Motor neuron (in vitro differentiated cells): ENCODE measurements at regions not wholly inside any gene's neighbourhood (a gene's known extent, or its start where the extent isn't known, plus 50 kb on each side); places are given as distances from the start of the nearest gene placed in this dataset.

Source experiments
- ATAC-seq, 8 experiments: fragments of 200-7000 bp; cut with Tn5 transposase; replicated peaks in 6 of 8; 2 replicates each; pipeline ENCODE4 v1.8.0; 2021; ENCODE audit warnings: mild to moderate bottlenecking in 8 of 8, moderate library complexity in 8 of 8
- H3K27ac ChIP-seq, 2 donors: fragments of 250-450 bp; sonication (Bioruptor Pico); 2 replicates each; pipeline ENCODE4 v1.9.0; 2021; ENCODE audit warnings: antibody characterized with exemption in 2 of 2, mild to moderate bottlenecking in 2 of 2, moderate library complexity in 1 of 2
- H3K4me1 ChIP-seq, 2 donors: fragments of 250-450 bp; sonication (Bioruptor Pico); replicated peaks in 1 of 2; 2 replicates each; pipeline ENCODE4 v1.6.1; 2021; ENCODE audit warnings: antibody characterized with exemption in 2 of 2, mild to moderate bottlenecking in 2 of 2, moderate library complexity in 1 of 2
- H3K4me3 ChIP-seq, 5 donors: fragments of 250-450 bp; sonication (Bioruptor Pico); 2 replicates each; pipeline ENCODE4 v1.9.0; 2021; ENCODE audit warnings: antibody characterized with exemption in 5 of 5, mild to moderate bottlenecking in 5 of 5, moderate library complexity in 4 of 5
- WGBS, 10 experiments: fragments of 450-650 bp; shearing (Covaris generic); methylation state at CpG; one replicate each; pipeline ENCODE4 v1.0.0; 2022; 5-methylcytosine and 5-hydroxymethylcytosine counted together
- in situ Hi-C, 9 experiments: fragments of 400-800 bp; cut with MboI; loops; one replicate each; pipeline ENCODE4 v1.15.0; 2021; ENCODE audit warnings: low sequenced_read_pairs in 9 of 9, low pct_unique_long_range_greater_than_20kb in 2 of 9; ENCODE audit not compliant: unreplicated experiment in 9 of 9

DNA sequence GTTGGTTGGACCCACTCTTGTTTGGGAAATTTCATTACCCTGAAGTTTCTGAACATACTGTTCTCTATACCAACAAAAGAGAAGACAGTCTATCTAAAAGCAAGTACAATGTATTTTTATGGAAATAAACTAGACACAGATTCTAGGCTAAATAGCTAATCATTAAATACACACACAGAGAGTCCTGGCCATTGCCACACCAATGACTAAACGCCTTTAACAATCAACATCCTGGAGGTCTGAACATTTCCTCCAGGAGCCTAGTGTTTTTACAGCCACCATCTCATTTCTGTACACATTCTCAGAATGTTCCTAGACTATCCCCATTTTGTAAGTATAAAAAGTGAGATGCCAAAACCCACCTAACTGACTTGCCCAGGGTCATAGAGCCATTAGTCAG, 141.6 kb upstream of the RREB1 start:
- H3K4me1 ChIP-seq = no peaks in the 10 kb centered on the region
- no peak overlapping the region for H3K27ac ChIP-seq
- H3K4me3 ChIP-seq = no peak overlapping the region
- 63 to 100% (median 73%) methylated on average over 1 of the region's 1 CpG; no CpG with 5 or more reads in 6 of the 10 experiments for WGBS, 10 experiments
- ATAC-seq = no peak
- in situ Hi-C loops = no loop called here

- no peak overlapping the region for H3K27ac ChIP-seq
- H3K4me3 ChIP-seq = no peak overlapping the region
- in situ Hi-C loops = no loop called here
- H3K4me1 ChIP-seq = no peaks in the 10 kb centered on the region
- ATAC-seq = no peak
- 72 to 100% (median 82%) methylated on average over 1 to 4 of the region's 4 CpGs; no CpG with 5 or more reads in 2 of the 10 experiments for WGBS, 10 experiments
Observed at GRCh38 chr6:6966569-6966968, 141.2 kb upstream of the RREB1 start.

GRCh38 chr6:6968357-6968730, 139.4 kb upstream of the RREB1 start:
- WGBS, 10 experiments = 10 to 100% (median 82%) methylated on average over 1 to 3 of the region's 3 CpGs; no CpG with 5 or more reads in 2 of the 10 experiments
- H3K27ac ChIP-seq = no peak overlapping the region
- no peak for ATAC-seq
- H3K4me1 ChIP-seq = no peaks in the 10 kb centered on the region
- no peak overlapping the region for H3K4me3 ChIP-seq
- in situ Hi-C loops = no loop called here

- H3K27ac ChIP-seq = no peak overlapping the region
- no peaks in the 10 kb centered on the region for H3K4me1 ChIP-seq
- WGBS, 10 experiments = 50 to 98% (median 82%) methylated on average over 1 to 7 of the region's 10 CpGs; no CpG with 5 or more reads in 1 of the 10 experiments
- in situ Hi-C loops = no loop called here
- H3K4me3 ChIP-seq = no peak overlapping the region
- no peak for ATAC-seq
Observed at GRCh38 chr6:6968731-6969552, 138.8 kb upstream of the RREB1 start.

GRCh38 chr6:6969761-6970223, 138.0 kb upstream of the RREB1 start:
- Histone ChIP-seq H3K4me1 (no peaks in the 10 kb centered on the region), H3K27ac (no peak overlapping the region), H3K4me3 (no peak overlapping the region)
- in situ Hi-C loops = no loop called here
- peak in 3 of 8 experiments; percentile 26 to 58 (median 52) for ATAC-seq
- WGBS, 10 experiments = 33 to 100% (median 92%) methylated on average over 1 to 7 of the region's 10 CpGs; no CpG with 5 or more reads in 4 of the 10 experiments

GRCh38 chr6:6970851-6971250, 136.9 kb upstream of the RREB1 start:
- Histone ChIP-seq H3K27ac (no peak overlapping the region), H3K4me1 (no peaks in the 10 kb centered on the region), H3K4me3 (no peak overlapping the region)
- in situ Hi-C loops = no loop called here
- no peak for ATAC-seq
- WGBS, 10 experiments = 68 to 100% (median 90%) methylated on average over 1 to 8 of the region's 16 CpGs; no CpG with 5 or more reads in 2 of the 10 experiments

GRCh38 chr6:6971369-6971768, 136.4 kb upstream of the RREB1 start:
- WGBS, 10 experiments = 17 to 90% (median 73%) methylated on average over 1 to 8 of the region's 11 CpGs; no CpG with 5 or more reads in 1 of the 10 experiments
- in situ Hi-C loops = no loop called here
- H3K27ac ChIP-seq = no peak overlapping the region
- no peak overlapping the region for H3K4me3 ChIP-seq
- H3K4me1 ChIP-seq = no peaks in the 10 kb centered on the region
- no peak for ATAC-seq

- Histone ChIP-seq H3K27ac (no peak overlapping the region), H3K4me3 (no peak overlapping the region), H3K4me1 (no peaks in the 10 kb centered on the region)
- no peak for ATAC-seq
- 17 to 100% (median 50%) methylated on average over 1 to 2 of the region's 2 CpGs; no CpG with 5 or more reads in 2 of the 10 experiments for WGBS, 10 experiments
- in situ Hi-C loops = no loop called here
Observed at GRCh38 chr6:6972456-6972855, 135.3 kb upstream of the RREB1 start.

- in situ Hi-C loops = no loop called here
- no peak overlapping the region for H3K27ac ChIP-seq
- WGBS, 10 experiments = 60 to 100% (median 87%) methylated on average over 1 to 6 of the region's 6 CpGs; no CpG with 5 or more reads in 3 of the 10 experiments
- no peaks in the 10 kb centered on the region for H3K4me1 ChIP-seq
- H3K4me3 ChIP-seq = no peak overlapping the region
- no peak for ATAC-seq
Observed at GRCh38 chr6:6973721-6974120, 134.0 kb upstream of the RREB1 start.

GRCh38 chr6:6975459-6976111, 132.2 kb upstream of the RREB1 start:
- no peak overlapping the region for H3K27ac ChIP-seq
- no peak overlapping the region for H3K4me3 ChIP-seq
- in situ Hi-C loops = no loop called here
- 20 to 100% (median 88%) methylated on average over 1 to 6 of the region's 6 CpGs; no CpG with 5 or more reads in 2 of the 10 experiments for WGBS, 10 experiments
- no peak for ATAC-seq
- no peaks in the 10 kb centered on the region for H3K4me1 ChIP-seq

- no peak for ATAC-seq
- in situ Hi-C loops = no loop called here
- Histone ChIP-seq H3K27ac (no peak overlapping the region), H3K4me3 (no peak overlapping the region), H3K4me1 (no peaks in the 10 kb centered on the region)
- 8 to 90% (median 73%) methylated on average over 1 to 3 of the region's 4 CpGs; no CpG with 5 or more reads in 5 of the 10 experiments for WGBS, 10 experiments
Observed at GRCh38 chr6:6976193-6976592, 131.6 kb upstream of the RREB1 start.

DNA sequence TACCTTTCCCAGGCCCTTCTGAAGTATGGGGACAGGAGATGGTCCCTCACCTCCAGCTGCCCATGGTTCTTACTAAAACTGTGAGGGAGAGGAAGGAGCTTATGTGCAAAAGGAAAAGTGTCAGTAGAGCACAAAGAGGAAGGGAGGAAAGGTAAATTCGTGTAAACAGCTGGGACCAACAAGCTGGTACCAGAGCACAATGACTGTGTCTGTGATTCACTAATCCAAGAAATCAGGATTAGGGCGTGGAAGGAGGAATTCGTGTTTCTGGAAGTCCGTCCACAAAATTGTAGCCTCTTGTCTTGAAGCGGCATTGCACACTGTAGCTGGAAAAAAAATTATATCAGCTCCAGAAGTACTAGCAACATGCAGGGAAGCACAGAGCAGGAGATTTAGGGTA, 129.0 kb upstream of the RREB1 start:
- Histone ChIP-seq H3K4me3 (no peak overlapping the region), H3K27ac (no peak overlapping the region), H3K4me1 (no peaks in the 10 kb centered on the region)
- no peak for ATAC-seq
- WGBS, 10 experiments = 0 to 94% (median 47%) methylated on average over 1 to 5 of the region's 5 CpGs; no CpG with 5 or more reads in 1 of the 10 experiments
- in situ Hi-C loops = no loop called here

- Histone ChIP-seq H3K4me3 (no peak overlapping the region), H3K27ac (no peak overlapping the region), H3K4me1 (no peaks in the 10 kb centered on the region)
- ATAC-seq = peak in 3 of 8 experiments; percentile 40 to 56 (median 46)
- WGBS, 10 experiments = 29 to 97% (median 78%) methylated on average over 2 to 14 of the region's 14 CpGs
- in situ Hi-C loops = no loop called here
Observed at GRCh38 chr6:6980999-6981597, 126.7 kb upstream of the RREB1 start.
